Mesenchymal stem cell (in vitro differentiated cells and primary cell): ENCODE measurements at regions not wholly inside any gene's neighbourhood (a gene's known extent, or its start where the extent isn't known, plus 50 kb on each side); places are given as distances from the start of the nearest gene placed in this dataset.
A peak's percentile ranks its signal among the peaks of the same experiment; 100 is the strongest.
"Not testable (repeated sequence)": the region's sequence is repeated elsewhere in the genome, so short reads cannot be mapped to it uniquely, and the experiment has no call there.

Source experiments
- DNase-seq: peaks from one replicate; pipeline ENCODE4 v3.0.0-alpha.2; 2013
- H2AFZ ChIP-seq: one replicate; pipeline ENCODE4 v1.6.1; 2013; ENCODE audit warnings: low read depth, mild to moderate bottlenecking, control low read depth, inconsistent platforms, low read length, moderate library complexity
- H2AK5ac ChIP-seq: 2 replicates; pipeline ENCODE4 v1.6.1; 2013; ENCODE audit warnings: low read length, moderate library complexity, mild to moderate bottlenecking, inconsistent platforms; ENCODE audit not compliant: severe bottlenecking
- H2BK120ac ChIP-seq: one replicate; pipeline ENCODE4 v1.6.1; 2013; ENCODE audit warnings: low read depth, mild to moderate bottlenecking, inconsistent platforms, low read length, moderate library complexity
- H2BK12ac ChIP-seq, 2 experiments: one replicate each; pipeline ENCODE4 v1.6.1; 2013; ENCODE audit warnings: inconsistent platforms in 2 of 2, low read length in 2 of 2, mild to moderate bottlenecking in 2 of 2, moderate library complexity in 2 of 2, control low read depth in 1 of 2
- H2BK15ac ChIP-seq: one replicate; pipeline ENCODE4 v1.6.1; 2013; ENCODE audit warnings: mild to moderate bottlenecking, low read depth, inconsistent platforms; ENCODE audit not compliant: poor library complexity, severe bottlenecking
- H2BK5ac ChIP-seq: 2 replicates; pipeline ENCODE4 v1.6.1; 2013; ENCODE audit warnings: low read depth, mild to moderate bottlenecking, low read length, control low read depth, inconsistent platforms; ENCODE audit not compliant: poor library complexity, severe bottlenecking
- H3K14ac ChIP-seq, 2 experiments: one replicate each; pipeline ENCODE4 v1.6.1; 2013; ENCODE audit warnings: inconsistent platforms in 2 of 2, low read length in 2 of 2, control low read depth in 1 of 2, mild to moderate bottlenecking in 1 of 2, moderate library complexity in 1 of 2
- H3K18ac ChIP-seq, 2 experiments: one replicate each; pipeline ENCODE4 v1.6.1; 2013; ENCODE audit warnings: inconsistent platforms in 2 of 2, low read length in 2 of 2, control low read depth in 1 of 2, low read depth in 1 of 2, mild to moderate bottlenecking in 1 of 2
- H3K23ac ChIP-seq, 2 experiments: one replicate each; pipeline ENCODE4 v1.6.1; 2013; ENCODE audit warnings: inconsistent platforms in 2 of 2, low read length in 2 of 2, mild to moderate bottlenecking in 2 of 2, moderate library complexity in 2 of 2, control low read depth in 1 of 2
- H3K27ac ChIP-seq: 2 replicates; pipeline ENCODE4 v1.5.1; 2013; ENCODE audit warnings: mild to moderate bottlenecking, moderate library complexity, low read length, control low read depth, inconsistent platforms; ENCODE audit not compliant: poor library complexity, severe bottlenecking
- H3K27me3 ChIP-seq, 2 experiments: 2 replicates each; pipeline versions ENCODE4 v1.6.1 to v1.7.0; 2013; ENCODE audit warnings: low read length in 2 of 2, mild to moderate bottlenecking in 2 of 2, moderate library complexity in 2 of 2, control low read depth in 1 of 2, inconsistent platforms in 1 of 2; ENCODE audit not compliant: control insufficient read depth in 1 of 2, insufficient read depth in 1 of 2
- H3K36me3 ChIP-seq, 2 experiments: 2 replicates each; pipeline versions ENCODE4 v1.6.1 to v1.7.0; 2013; ENCODE audit warnings: low read length in 2 of 2, control low read depth in 1 of 2, inconsistent platforms in 1 of 2, low read depth in 1 of 2, mild to moderate bottlenecking in 1 of 2; ENCODE audit not compliant: insufficient read depth in 2 of 2, control insufficient read depth in 1 of 2
- H3K4ac ChIP-seq, 2 experiments: one replicate each; pipeline ENCODE4 v1.6.1; 2013; ENCODE audit warnings: inconsistent platforms in 2 of 2, low read length in 2 of 2, mild to moderate bottlenecking in 2 of 2, moderate library complexity in 2 of 2, control low read depth in 1 of 2, low read depth in 1 of 2
- H3K4me1 ChIP-seq: 2 replicates; pipeline ENCODE4 v1.6.1; 2013; ENCODE audit warnings: low read depth, low read length, control low read depth; ENCODE audit not compliant: control insufficient read depth, insufficient read depth
- H3K4me2 ChIP-seq: 2 replicates; pipeline ENCODE4 v1.6.1; 2013; ENCODE audit warnings: low read length, mild to moderate bottlenecking, inconsistent platforms; ENCODE audit not compliant: poor library complexity, severe bottlenecking
- H3K4me3 ChIP-seq, 2 experiments: 2 replicates each; pipeline versions ENCODE4 v1.5.1 to v1.7.0; 2013; ENCODE audit warnings: low read length in 2 of 2, mild to moderate bottlenecking in 2 of 2, control low read depth in 1 of 2, low read depth in 1 of 2; ENCODE audit not compliant: insufficient read depth in 1 of 2
- H3K79me1 ChIP-seq: replicated peaks from 2 replicates; pipeline ENCODE4 v1.6.1; 2013; ENCODE audit warnings: mild to moderate bottlenecking, control low read depth, low read length, inconsistent platforms; ENCODE audit not compliant: poor library complexity, severe bottlenecking
- H3K9ac ChIP-seq: 2 replicates; pipeline ENCODE4 v1.7.0; 2013; ENCODE audit warnings: mild to moderate bottlenecking, low read length, moderate library complexity
- H3K9me3 ChIP-seq: 2 replicates; pipeline ENCODE4 v1.7.0; 2013; ENCODE audit warnings: mild to moderate bottlenecking, low read length; ENCODE audit not compliant: control insufficient read depth
- H4K8ac ChIP-seq: one replicate; pipeline ENCODE4 v1.6.1; 2013; ENCODE audit warnings: inconsistent platforms, mild to moderate bottlenecking, low read length, moderate library complexity
- H4K91ac ChIP-seq: one replicate; pipeline ENCODE4 v1.6.1; 2013; ENCODE audit warnings: mild to moderate bottlenecking, low read length, inconsistent platforms
- WGBS: methylation state at CpG from one replicate; pipeline ENCODE4 v1.1.7; 2013; ENCODE audit warnings: mixed read lengths; 5-methylcytosine and 5-hydroxymethylcytosine counted together

GRCh38 chr2:84231478-84231877, 227.6 kb downstream of the SUCLG1 start:
- WGBS = 93% methylated on average over 1 of the region's 1 CpG

DNA sequence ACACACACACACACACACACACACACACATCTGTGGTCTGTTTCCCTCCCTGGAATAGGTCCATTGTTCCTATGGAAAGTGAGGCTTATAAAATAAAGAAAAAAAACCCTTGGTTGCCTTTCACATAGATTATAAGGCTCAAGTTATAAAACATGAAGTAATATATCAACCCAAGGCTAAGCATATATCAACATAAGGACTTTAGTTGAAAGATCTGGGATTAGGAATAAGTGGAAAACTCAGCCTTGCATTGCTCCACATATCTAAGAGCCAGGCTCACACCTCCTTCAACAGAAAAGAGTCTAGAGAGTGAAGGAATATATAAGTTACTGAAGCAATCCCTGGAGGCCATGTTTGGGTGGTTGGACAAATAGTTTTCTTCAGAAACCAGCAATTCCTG, 235.0 kb downstream of the SUCLG1 start:
- no peak overlapping the region for H2AK5ac ChIP-seq
- H3K4me3 ChIP-seq = no peak overlapping the region
- no peak overlapping the region for H3K18ac ChIP-seq

More at GRCh38 chr2:84231478-84231877, 227.6 kb downstream of the SUCLG1 start:
- no peaks in the 10 kb centered on the region for H3K4me1 ChIP-seq
- no peak overlapping the region for H2AK5ac ChIP-seq
- no peak overlapping the region for H3K9ac ChIP-seq
- H3K4me3 ChIP-seq = no peak overlapping the region
- H4K8ac ChIP-seq = no peak overlapping the region
- no peak overlapping the region for H2AFZ ChIP-seq
- H2BK12ac ChIP-seq = no peak overlapping the region
- no peak overlapping the region for H3K27ac ChIP-seq
- no peaks in the 10 kb centered on the region for H3K79me1 ChIP-seq
- no peak overlapping the region for H2BK120ac ChIP-seq
- H3K4me2 ChIP-seq = no peak overlapping the region
- H3K23ac ChIP-seq = no peak overlapping the region
- no peak overlapping the region for H2BK15ac ChIP-seq
- no peak overlapping the region for H2BK5ac ChIP-seq
- no peak overlapping the region for H3K4ac ChIP-seq
- no peaks in the 10 kb centered on the region for H3K9me3 ChIP-seq
- H3K14ac ChIP-seq = no peak overlapping the region
- DNase-seq = no peak
- H3K27me3 ChIP-seq = no peaks in the 10 kb centered on the region
- H3K36me3 ChIP-seq = no peaks in the 10 kb centered on the region
- no peak overlapping the region for H3K18ac ChIP-seq
- no peak overlapping the region for H4K91ac ChIP-seq

GRCh38 chr2:84223191-84223590, 235.9 kb downstream of the SUCLG1 start:
- peaks cover 1% of the 10 kb centered on the region for H3K4me1 ChIP-seq
- no peaks in the 10 kb centered on the region for H3K79me1 ChIP-seq
- H3K18ac ChIP-seq = no peak overlapping the region
- DNase-seq = no peak
- H3K27me3 ChIP-seq = no peaks in the 10 kb centered on the region
- H3K14ac ChIP-seq = no peak overlapping the region
- no peak overlapping the region for H2BK120ac ChIP-seq
- H4K91ac ChIP-seq = no peak overlapping the region
- H2BK15ac ChIP-seq = no peak overlapping the region
- no peak overlapping the region for H2BK5ac ChIP-seq
- H3K4ac ChIP-seq = no peak overlapping the region
- H3K4me2 ChIP-seq = no peak overlapping the region
- 69% methylated on average over 2 of the region's 2 CpGs for WGBS
- no peak overlapping the region for H4K8ac ChIP-seq
- peak overlapping the region; percentile 71 for H3K27ac ChIP-seq
- no peak overlapping the region for H2AK5ac ChIP-seq
- no peak overlapping the region for H3K9ac ChIP-seq
- H3K9me3 ChIP-seq = no peaks in the 10 kb centered on the region
- no peak overlapping the region for H2AFZ ChIP-seq
- H3K4me3 ChIP-seq = no peak overlapping the region
- H2BK12ac ChIP-seq = no peak overlapping the region
- H3K36me3 ChIP-seq = no peaks in the 10 kb centered on the region
- H3K23ac ChIP-seq = no peak overlapping the region

More for the DNA sequence above, 235.0 kb downstream of the SUCLG1 start:
- no peak overlapping the region for H2AFZ ChIP-seq
- H2BK12ac ChIP-seq = no peak overlapping the region
- H3K4me2 ChIP-seq = no peak overlapping the region
- H3K14ac ChIP-seq = no peak overlapping the region
- no peak overlapping the region for H3K23ac ChIP-seq
- no peak for DNase-seq
- H3K4ac ChIP-seq = no peak overlapping the region
- peaks cover 1% of the 10 kb centered on the region for H3K4me1 ChIP-seq
- no peak overlapping the region for H4K91ac ChIP-seq
- H3K9me3 ChIP-seq = no peaks in the 10 kb centered on the region
- no peaks in the 10 kb centered on the region for H3K36me3 ChIP-seq
- no peak overlapping the region for H2BK120ac ChIP-seq
- no peak overlapping the region for H3K27ac ChIP-seq
- no peak overlapping the region for H3K9ac ChIP-seq
- H3K79me1 ChIP-seq = no peaks in the 10 kb centered on the region
- H4K8ac ChIP-seq = no peak overlapping the region
- no peak overlapping the region for H2BK15ac ChIP-seq
- no peaks in the 10 kb centered on the region for H3K27me3 ChIP-seq
- no peak overlapping the region for H2BK5ac ChIP-seq

- H3K4ac ChIP-seq, H3K4me1 ChIP-seq, H3K36me3 ChIP-seq, H3K18ac ChIP-seq, H3K14ac ChIP-seq, H3K4me3 ChIP-seq, H4K91ac ChIP-seq, H3K9ac ChIP-seq, H2BK5ac ChIP-seq, H2BK12ac ChIP-seq, H3K23ac ChIP-seq, H3K27ac ChIP-seq, H3K27me3 ChIP-seq, H3K9me3 ChIP-seq, H3K79me1 ChIP-seq, DNase-seq, H2AK5ac ChIP-seq, H3K4me2 ChIP-seq, H2BK120ac ChIP-seq, H4K8ac ChIP-seq, H2AFZ ChIP-seq, H2BK15ac ChIP-seq: not testable (repeated sequence)
- 100% methylated on average over 1 of the region's 2 CpGs for WGBS
Observed at GRCh38 chr2:84221102-84221501, 238.0 kb downstream of the SUCLG1 start.
